ENCODE measurements at regions not wholly inside any gene's neighbourhood (a gene's known extent, or its start where the extent isn't known, plus 50 kb on each side); places are given as distances from the start of the nearest gene placed in this dataset.
"Not testable (repeated sequence)": the region's sequence is repeated elsewhere in the genome, so short reads cannot be mapped to it uniquely, and the experiment has no call there.

DNA sequence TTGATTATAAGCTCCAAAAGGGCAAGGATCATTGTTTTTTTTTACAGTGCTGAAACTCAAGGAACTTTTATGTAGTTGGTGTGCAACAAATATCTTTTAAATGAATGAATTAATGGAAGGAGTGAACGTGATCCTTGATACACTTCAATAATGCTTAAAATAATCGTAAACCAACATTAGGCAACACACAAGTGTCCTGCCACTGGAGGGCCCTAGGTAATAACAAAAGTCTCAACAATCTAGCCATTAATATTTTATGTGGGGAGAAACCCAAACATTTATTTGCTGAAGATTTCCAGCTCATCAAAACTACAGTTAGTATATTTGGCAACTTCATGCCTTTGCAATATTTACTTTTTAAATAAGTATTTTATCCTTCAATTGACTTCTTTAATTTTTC, 309.0 kb upstream of the FBXL7 start:
- DNase-seq = no peak

DNA sequence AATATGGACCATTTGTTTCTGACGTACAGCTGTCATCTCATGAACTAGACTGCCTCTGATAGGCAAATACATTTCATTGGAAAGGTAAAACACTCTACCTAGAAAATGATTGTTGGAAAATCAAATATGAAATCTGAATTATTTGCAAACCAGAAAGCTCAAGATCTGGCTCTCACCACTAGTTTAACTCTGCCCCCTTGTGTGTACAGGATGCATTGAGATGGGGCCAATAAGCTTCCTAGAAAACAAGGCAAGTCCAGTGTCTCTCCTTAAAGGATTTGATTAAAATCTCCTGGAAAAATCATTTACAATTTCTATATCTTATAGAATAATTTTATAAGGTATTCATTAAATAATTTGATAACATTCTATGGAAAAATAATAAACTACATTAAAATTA, 311.9 kb upstream of the ANKH start:
- no peak for DNase-seq

DNA sequence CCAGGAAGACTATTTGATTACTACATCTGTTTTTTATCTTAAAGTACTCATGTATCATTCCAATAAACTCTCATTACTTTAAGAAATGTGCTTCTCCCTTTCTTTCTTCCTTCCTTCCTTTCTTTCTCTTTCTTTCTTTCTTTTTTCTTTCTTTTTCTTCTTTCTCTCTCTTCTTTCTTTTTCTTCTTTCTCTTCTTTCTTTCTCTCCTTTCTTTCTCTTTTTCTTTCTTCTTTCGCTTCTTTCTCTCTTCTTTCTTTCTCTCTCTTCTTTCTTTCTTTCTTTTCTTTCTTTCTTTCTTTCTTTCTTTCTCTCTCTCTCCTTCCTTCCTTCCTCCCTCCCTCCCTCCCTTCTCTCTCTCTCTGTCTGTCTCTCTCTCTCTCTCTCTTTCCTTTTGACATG, 298.6 kb upstream of the ANKH start:
- DNase-seq = no peak

- no peak for DNase-seq
These were observed 296.8 kb upstream of the ANKH start for GRCh38 chr5:15168358-15168757.

DNA sequence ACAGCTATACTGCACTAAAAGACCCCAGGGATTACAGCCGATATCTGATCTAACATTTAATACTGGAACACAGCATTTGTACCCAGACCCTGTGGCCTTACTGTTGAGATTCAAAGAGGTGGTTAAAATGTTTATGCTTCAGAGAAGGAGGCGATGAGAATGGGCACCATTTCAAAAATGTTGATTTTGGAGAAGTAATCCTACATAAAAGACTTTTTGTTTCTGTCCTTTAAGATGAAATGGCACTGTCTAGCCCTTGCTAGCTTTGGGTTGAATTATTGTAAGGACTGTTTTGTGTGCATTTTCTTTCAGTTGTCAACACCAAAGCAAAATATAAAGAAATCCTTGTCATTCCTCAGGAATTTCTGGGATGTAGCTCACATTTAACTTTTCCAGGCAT, 288.5 kb upstream of the ANKH start:
- no peak for DNase-seq

DNA sequence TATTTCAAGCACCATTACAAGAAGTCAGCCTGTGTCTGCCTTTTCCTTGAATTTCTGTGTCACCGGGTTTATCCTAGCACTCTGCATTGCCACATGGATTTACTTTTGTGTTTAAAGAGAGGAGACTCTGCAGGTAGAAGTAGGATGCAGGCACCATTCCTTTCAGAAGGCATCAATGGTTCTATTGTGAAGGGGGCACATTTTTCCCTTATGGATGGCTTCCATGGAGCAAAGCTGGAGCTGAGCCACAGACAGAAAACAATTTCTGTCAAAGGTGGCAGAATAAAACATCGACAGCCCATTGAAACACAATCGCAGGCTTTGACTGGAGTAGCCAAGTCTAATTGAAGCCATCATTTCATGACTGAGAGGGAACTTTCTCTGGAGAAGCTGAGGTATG, 288.0 kb upstream of the ANKH start:
- DNase-seq = no peak

DNA sequence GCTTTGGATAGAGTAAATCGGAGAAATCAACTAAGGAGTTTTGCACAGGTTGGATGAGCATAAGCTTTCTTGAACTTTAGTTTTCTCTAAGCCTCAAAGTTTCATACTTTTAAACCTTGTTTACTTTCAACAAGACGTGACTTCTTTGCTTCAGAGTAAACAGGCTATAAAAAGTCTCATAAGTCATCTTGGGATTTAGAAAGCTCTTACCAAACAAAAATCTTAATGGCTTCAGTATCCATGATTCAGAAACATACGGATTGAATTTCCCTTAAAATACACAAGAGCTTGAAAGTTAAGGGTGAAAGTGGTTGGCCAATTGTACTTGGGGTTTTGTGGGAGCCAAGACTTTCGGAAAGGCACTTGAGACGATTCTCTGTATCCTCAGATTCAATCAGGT, 270.9 kb upstream of the ANKH start:
- DNase-seq = no peak

DNA sequence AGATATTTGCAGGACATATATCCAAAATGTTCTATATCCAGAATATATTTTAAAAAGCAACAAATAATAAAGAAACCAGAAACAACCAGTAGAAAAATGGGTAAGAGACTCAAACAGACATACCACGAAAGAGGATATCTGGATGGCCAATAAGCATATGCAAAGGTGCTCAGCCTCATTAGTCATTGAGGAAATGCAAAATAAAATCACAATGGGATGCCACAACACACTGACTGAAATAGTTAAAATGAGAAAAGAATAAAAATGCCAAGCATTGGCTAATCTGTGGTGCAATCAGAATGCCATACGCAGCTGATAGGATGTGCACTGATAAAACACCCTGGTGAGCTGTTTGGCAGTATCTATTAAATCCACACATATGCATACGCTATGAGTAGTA, 265.8 kb upstream of the ANKH start:
- DNase-seq = no peak

DNA sequence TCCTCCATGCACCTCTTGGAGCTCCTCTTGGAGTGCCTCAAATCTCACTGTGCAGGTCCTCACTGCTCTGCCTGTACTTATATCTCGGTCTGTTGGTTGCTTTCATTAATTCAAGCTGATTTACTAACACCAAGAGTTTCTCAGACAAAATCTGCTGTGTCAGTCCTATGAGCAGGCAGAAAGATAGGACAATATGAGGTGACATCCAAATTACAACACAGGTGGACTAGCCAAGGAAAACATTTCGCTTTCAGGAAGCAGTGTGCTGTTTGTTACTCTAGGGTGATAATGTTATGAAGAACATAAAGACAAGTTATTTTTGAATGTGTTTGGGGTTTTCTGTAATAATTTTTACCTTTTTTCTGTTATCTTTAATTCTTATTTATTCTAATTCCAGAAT, 264.1 kb upstream of the ANKH start:
- DNase-seq = no peak

- no peak for DNase-seq
These were observed 261.9 kb upstream of the ANKH start for GRCh38 chr5:15133456-15133965.

GRCh38 chr5:15132816-15133405, 261.3 kb upstream of the ANKH start:
- DNase-seq = no peak

GRCh38 chr5:15131909-15132308, 260.3 kb upstream of the ANKH start:
- DNase-seq = no peak

DNA sequence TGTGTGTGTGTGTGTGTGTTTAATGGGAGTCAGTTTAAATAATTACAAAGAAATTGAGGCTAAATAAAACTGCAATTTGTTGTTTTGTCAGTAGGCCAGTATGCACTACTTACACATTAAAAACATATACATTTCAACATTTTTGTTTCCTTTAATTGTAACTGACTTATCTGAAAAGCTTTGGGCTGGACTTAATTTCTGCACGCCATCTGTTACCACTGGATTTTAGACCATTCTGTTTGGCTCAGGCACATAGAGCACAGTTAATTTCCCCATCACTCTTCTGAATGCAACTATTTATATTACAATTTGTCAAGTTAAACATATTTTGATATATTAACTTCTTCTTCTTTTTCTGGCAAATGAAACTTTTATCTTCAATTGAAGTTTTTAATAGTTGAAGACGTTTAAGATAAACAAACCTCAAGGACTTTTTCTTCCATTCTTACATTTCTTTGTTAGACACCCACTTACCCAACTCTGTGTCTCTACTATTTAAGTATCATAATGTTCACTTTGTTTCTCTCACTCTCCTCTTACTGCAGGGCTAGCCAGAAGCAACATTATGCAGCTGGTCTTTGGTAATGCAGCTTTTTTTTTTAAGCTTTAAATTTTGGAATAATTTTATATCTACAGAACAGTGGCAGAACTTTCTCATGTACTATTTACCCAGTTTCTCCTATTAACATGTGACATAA, 253.4 kb upstream of the ANKH start:
- DNase-seq = no peak

DNA sequence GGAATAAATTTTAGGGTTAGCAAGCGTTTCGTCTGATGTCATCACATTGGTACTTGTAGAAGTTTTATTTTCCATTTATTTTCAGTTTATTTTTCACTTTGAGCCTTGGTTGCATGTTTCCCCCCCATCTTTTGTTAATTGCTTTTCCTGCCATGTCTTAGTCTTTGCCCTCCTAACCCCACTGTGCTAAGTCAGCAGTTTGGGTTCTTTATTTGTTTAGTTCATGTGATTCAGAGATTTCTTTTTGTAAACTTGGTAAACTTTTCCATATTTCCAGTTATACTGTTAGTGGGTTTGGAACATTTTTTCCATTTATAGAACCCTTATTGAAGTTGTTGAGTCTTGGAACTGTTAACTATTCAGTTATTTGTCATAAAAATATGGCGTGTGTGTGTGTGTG, 252.9 kb upstream of the ANKH start:
- no peak for DNase-seq

DNA sequence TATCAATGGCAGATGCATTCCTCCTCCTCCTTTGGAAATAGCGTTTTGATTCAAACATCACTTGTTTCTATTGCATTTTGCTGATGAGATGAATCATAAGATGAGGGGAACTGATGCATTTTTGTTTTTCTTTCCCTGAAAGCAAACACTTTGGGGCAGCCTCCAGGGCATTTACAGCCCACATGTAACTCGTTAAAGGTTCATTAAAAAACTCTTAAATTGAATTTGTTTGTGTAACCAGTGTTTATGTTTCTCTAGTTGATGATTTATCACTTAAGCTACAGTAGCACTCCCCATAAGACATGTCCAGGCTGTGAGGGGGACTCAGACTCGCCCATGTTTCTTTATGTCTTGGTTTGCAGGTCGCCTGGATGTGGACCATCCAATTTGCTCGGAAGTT, 246.1 kb upstream of the ANKH start:
- DNase-seq = no peak

- DNase-seq = no peak
These were observed 245.4 kb upstream of the ANKH start for GRCh38 chr5:15116996-15117395.

GRCh38 chr5:15106530-15107283, 235.1 kb upstream of the ANKH start:
- DNase-seq = no peak

DNA sequence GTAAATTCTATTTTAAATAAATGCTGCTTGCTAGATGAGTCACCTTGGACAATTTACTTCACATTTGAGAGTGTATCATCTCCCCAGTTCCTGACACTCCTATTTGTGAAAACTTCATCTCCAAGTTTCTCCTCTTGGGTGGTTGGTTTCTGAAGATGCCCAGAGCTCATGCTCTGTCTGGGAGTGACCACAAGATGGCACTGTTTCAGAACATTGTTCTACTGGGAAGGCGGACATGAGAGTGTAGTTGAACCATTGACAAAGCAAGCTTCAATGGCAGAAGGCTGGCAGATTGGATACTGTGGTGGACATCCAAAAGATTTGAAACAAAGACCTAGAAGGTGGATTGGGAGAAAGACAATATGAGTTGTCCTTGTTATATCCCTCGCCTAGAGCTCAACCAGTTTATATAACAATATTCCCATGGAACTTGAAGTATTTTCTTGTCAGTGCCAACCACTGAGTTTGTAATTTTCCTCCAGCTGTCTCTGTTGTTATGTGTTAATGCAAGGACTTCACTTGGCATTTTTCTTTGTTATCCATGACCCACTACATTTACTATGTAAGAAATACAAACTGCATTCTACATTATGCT, 234.3 kb upstream of the ANKH start:
- DNase-seq = no peak

DNA sequence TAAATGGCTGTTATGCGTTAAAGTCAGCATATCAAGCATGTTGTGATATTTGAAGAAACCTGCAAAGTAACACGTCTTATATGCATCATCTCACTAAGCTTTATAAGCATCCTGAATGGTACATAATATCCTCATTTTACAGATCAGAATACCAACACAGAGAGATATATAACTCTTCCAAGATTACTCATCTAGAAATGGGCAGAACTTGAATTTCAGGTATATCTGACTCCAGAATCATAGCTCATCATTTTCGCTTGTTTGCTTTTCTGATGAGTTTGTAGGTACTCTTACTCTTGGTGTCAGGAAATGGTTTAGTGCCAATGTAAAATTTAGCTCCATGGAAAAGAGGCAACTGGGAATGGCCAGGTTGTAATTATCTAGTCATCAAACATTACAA, 232.3 kb upstream of the ANKH start:
- DNase-seq = no peak

DNA sequence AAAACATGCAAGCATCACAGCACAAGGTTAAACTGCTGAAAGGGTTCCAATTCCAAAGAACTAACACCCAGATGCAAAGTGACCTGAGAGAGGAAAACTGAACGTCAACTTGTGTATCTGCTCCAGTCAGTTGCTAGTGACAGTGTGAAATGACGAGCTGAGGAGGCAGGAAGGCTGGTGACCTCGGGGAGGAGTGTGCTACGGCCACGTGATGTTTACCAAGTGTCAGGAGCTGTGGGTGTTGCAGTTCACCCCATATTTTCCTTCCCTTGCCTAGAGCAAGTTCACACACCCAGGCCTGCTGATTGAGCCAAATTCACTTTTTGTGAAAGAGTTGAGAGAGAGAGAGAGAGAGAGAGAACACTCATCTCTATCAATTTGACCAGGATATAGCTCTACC, 231.6 kb upstream of the ANKH start:
- DNase-seq = no peak

GRCh38 chr5:15097552-15097951, 226.0 kb upstream of the ANKH start:
- DNase-seq = no peak

DNA sequence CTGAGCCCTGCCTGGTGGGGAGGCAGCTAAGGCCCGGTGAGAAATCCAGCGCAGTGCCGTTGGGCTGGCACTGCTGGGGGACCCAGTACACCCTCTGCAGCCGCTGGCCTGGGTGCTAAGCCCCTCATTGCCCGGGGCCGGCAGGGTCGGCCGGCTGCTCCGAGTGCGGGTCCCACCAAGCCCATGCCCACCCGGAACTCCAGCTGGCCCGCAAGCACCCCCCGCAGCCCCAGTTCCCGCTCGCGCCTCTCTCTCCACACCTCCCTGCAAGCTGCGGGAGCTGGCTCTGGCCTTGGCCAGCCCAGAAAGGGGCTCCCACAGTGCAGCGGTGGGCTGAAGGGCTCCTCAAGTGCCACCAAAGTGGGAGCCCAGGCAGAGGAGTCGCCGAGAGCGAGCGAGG, 225.1 kb upstream of the ANKH start:
- DNase-seq = not testable (repeated sequence)

DNA sequence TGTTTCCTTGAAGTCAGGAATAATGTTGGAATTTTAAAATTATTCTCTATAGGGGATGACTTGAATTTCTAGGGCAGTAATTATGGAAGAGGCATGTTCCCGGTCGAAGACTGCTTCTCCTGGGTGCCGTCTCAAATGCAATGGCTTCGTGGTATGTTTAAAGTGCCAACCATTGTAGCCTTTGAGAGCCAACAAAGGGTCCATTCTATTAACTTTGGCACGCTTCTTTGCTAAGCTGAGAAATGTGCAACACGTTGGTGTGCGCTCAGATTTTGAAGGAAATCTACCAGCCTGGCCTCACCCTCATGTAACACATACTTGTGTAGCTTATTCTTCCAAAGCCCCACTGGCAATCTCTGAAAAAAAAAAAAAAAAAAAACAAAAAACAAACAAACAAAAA, 221.2 kb upstream of the ANKH start:
- DNase-seq = no peak

GRCh38 chr5:15085671-15086070, 214.1 kb upstream of the ANKH start:
- DNase-seq = no peak
